ENCODE measurements at regions not wholly inside any gene's neighbourhood (a gene's known extent, or its start where the extent isn't known, plus 50 kb on each side); places are given as distances from the start of the nearest gene placed in this dataset.

- no peak for FAIRE-seq
- CTCF ChIA-PET (ENCODE audit: partially characterized antibody): interaction anchor here (1.1 to 2.0 kb wide), 2 partner anchors 54 to 349 kb away, joined by 4 to 5 read pairs; no protein-coding TSS in a partner anchor
- no peak overlapping the region for H3K4ac ChIP-seq (replicated peaks; ENCODE audit: insufficient read length, low read depth, low read length)
- no peak overlapping the region for H2BK120ac ChIP-seq (replicated peaks; ENCODE audit: low read depth, low read length)
- DNase-seq (ENCODE audit: low read depth in 1 of 2, low spot score in 2 of 2): no peak
- no peak overlapping the region for H4K5ac ChIP-seq (ENCODE audit: insufficient read length, low read depth, low read length)
- H3K27ac ChIP-seq (ENCODE audit: low read depth, low read length): no peak overlapping the region
- no peak overlapping the region for H4K91ac ChIP-seq (replicated peaks; ENCODE audit: insufficient read length, low read length)
- H3K56ac ChIP-seq (replicated peaks; ENCODE audit: insufficient read length, low read depth, low read length): no peak overlapping the region
- H3K9me3 ChIP-seq (ENCODE audit: insufficient read depth in 2 of 2, low read depth in 1 of 2, low read length in 1 of 2): no peaks in the 10 kb centered on the region
- no peaks in the 10 kb centered on the region for H3K36me3 ChIP-seq (ENCODE audit: control insufficient read depth in 2 of 4, insufficient read depth in 4 of 4, low read length in 3 of 4)
- H2AK5ac ChIP-seq (ENCODE audit: low read depth, low read length): no peak overlapping the region
- no peak overlapping the region for H2BK12ac ChIP-seq (ENCODE audit: low read depth, low read length)
- H3K79me1 ChIP-seq (ENCODE audit: low read depth, low read length): no peaks in the 10 kb centered on the region
- H3K23me2 ChIP-seq (ENCODE audit: low read depth, low read length): no peaks in the 10 kb centered on the region
- POLR2A ChIA-PET (ENCODE audit: partially characterized antibody): no interaction called here
- no peak overlapping the region for H3K14ac ChIP-seq (ENCODE audit: insufficient read length)
- H3K4me3 ChIP-seq (ENCODE audit: extremely low read depth in 1 of 4, insufficient read depth in 2 of 4, low read depth in 3 of 4, low read length in 4 of 4): no peak overlapping the region
- H3K79me2 ChIP-seq (ENCODE audit: control insufficient read depth in 1 of 2, insufficient read depth in 2 of 2, low read length in 2 of 2): no peaks in the 10 kb centered on the region
- H2BK5ac ChIP-seq (ENCODE audit: low read depth, low read length): no peak overlapping the region
- H3K9ac ChIP-seq (replicated peaks in 1 of 4; ENCODE audit: extremely low read depth in 1 of 4, low read depth in 3 of 4, low read length in 3 of 4): no peak overlapping the region
- H3K4me1 ChIP-seq (replicated peaks in 1 of 4; ENCODE audit: control insufficient read depth in 3 of 4, insufficient read depth in 4 of 4, low read length in 3 of 4): peaks cover 0 to 6% (median 1%) of the 10 kb centered on the region in 4 experiments; a peak in 1 of 7 replicates
- H3K4me2 ChIP-seq (ENCODE audit: insufficient read depth in 1 of 2, low read depth in 2 of 2, low read length in 2 of 2): no peak overlapping the region
- no peaks in the 10 kb centered on the region for H4K20me1 ChIP-seq (replicated peaks in 1 of 2; ENCODE audit: control insufficient read depth in 1 of 2, insufficient read depth in 2 of 2, low read length in 2 of 2)
- H2BK20ac ChIP-seq (ENCODE audit: low read length): no peak overlapping the region
- no peaks in the 10 kb centered on the region for H3K27me3 ChIP-seq (replicated peaks in 1 of 4; ENCODE audit: control insufficient read depth in 3 of 4, extremely low read depth in 1 of 4, insufficient read depth in 3 of 4, low read length in 3 of 4)
- no peak overlapping the region for H2BK15ac ChIP-seq (ENCODE audit: low read length)
- H3K18ac ChIP-seq (ENCODE audit: extremely low read depth, low read length): no peak overlapping the region
- no peak overlapping the region for H2AFZ ChIP-seq (ENCODE audit: low read length)
- no peak overlapping the region for H3K23ac ChIP-seq (ENCODE audit: insufficient read length)
- no peak overlapping the region for H4K8ac ChIP-seq (ENCODE audit: extremely low read depth, insufficient read depth, low read length)
- TF ChIP-seq ASH2L (IDR thresholded peaks at IDR 0.05; ENCODE audit: low read length): no peak
- no peak for TF ChIP-seq ATF3 (IDR thresholded peaks at IDR 0.05; ENCODE audit: insufficient read depth, low read depth, low read length)
- TF ChIP-seq TEAD4 (IDR thresholded peaks at IDR 0.05; ENCODE audit: low read depth, low read length): no peak
- TF ChIP-seq SRF (IDR thresholded peaks at IDR 0.05; ENCODE audit: low read depth, low read length): no peak
- no peak for TF ChIP-seq YY1 (IDR thresholded peaks at IDR 0.05; ENCODE audit: low read depth, low read length)
- TF ChIP-seq ATF2 (IDR thresholded peaks at IDR 0.05; ENCODE audit: low read length): no peak
- TF ChIP-seq GABPA (IDR thresholded peaks at IDR 0.05; ENCODE audit: borderline replicate concordance, insufficient read depth, low read length): no peak
- no peak for TF ChIP-seq GTF2F1 (IDR thresholded peaks at IDR 0.05; ENCODE audit: borderline replicate concordance, low read depth, low read length)
- TF ChIP-seq SP2 (IDR thresholded peaks at IDR 0.05; ENCODE audit: low read length): no peak
- TF ChIP-seq EGR1 (IDR thresholded peaks at IDR 0.05; ENCODE audit: borderline replicate concordance, low read depth, low read length): no peak
- no peak for TF ChIP-seq JUN (IDR thresholded peaks at IDR 0.05; ENCODE audit: low read depth, low read length)
- no peak for TF ChIP-seq NRF1 (IDR thresholded peaks at IDR 0.05; ENCODE audit: low read depth, low read length)
- no peak for TF ChIP-seq SIRT6 (IDR thresholded peaks at IDR 0.05; ENCODE audit: low read length)
- TF ChIP-seq TBP (IDR thresholded peaks at IDR 0.05; ENCODE audit: low read depth, low read length): no peak
- no peak for TF ChIP-seq CEBPB (IDR thresholded peaks at IDR 0.05; ENCODE audit: low read depth, low read length)
These were observed 74.6 kb upstream of the FRMPD3 start for GRCh38 chrX:107374831-107375230.

All from H1 (cell line).